ENCODE measurements at regions not wholly inside any gene's neighbourhood (a gene's known extent, or its start where the extent isn't known, plus 50 kb on each side); places are given as distances from the start of the nearest gene placed in this dataset.
"Not testable (repeated sequence)": the region's sequence is repeated elsewhere in the genome, so short reads cannot be mapped to it uniquely, and the experiment has no call there.

DNA sequence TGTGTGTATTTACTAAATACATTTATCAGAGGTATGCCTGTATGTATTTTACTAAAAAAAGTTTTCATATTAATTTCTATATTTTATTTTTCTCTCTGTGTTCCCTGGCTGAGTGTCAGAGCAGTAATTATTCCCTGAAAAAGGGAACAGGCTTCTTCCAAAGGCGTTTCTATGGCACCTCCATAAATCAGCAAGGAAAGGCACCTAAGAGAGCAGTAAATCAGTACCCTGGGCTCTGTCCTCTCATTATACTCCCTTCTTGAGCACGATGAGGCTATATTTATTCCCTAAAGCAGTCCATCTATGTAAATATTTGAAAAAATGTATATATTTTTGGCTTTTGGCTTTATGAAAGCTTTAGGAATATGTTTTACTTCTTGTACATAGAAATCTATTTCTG is 806.3 kb downstream of the PRIM2 start:
- H3K4me1 ChIP-seq (ENCODE audit: control insufficient read depth in 2 of 2, insufficient read depth in 2 of 2, low read length in 1 of 2); H3K36me3 ChIP-seq (ENCODE audit: control insufficient read depth in 2 of 2, insufficient read depth in 2 of 2, low read length in 1 of 2); H3K4me3 ChIP-seq (ENCODE audit: low read depth in 1 of 2, low read length in 2 of 2); H3K27me3 ChIP-seq (ENCODE audit: control insufficient read depth in 1 of 2, insufficient read depth in 2 of 2, low read length in 2 of 2); H3K27ac ChIP-seq (ENCODE audit: low read depth in 2 of 2, low read length in 1 of 2); H3K9me3 ChIP-seq (ENCODE audit: control insufficient read depth in 2 of 2, insufficient read depth in 1 of 2, low read depth in 1 of 2, low read length in 1 of 2): not testable (repeated sequence)
- WGBS, 2 donors = 20 to 38% methylated on average over 2 of the region's 2 CpGs

DNA sequence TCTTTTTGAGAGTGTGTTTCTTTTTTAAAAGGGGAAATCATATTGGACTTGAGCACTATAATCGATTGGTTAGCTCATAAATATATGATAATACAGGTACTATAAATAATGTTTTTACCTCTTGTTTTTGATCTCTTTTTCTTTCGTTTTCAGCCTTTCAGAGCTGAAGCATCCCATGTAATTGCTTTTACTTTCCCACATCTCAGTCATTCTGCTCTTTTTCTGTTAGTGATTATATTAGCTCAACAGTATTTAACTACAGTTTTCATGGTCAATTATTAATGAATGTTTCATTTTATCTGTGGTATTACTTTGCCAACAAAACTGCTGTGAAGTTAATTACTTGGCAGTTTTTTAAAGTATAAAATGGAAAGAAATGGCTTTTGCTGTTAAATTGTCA is 811.1 kb downstream of the PRIM2 start:
- not testable (repeated sequence) for H3K27me3 ChIP-seq (ENCODE audit: control insufficient read depth in 1 of 2, insufficient read depth in 2 of 2, low read length in 2 of 2); H3K4me3 ChIP-seq (ENCODE audit: low read depth in 1 of 2, low read length in 2 of 2); H3K27ac ChIP-seq (ENCODE audit: low read depth in 2 of 2, low read length in 1 of 2); H3K36me3 ChIP-seq (ENCODE audit: control insufficient read depth in 2 of 2, insufficient read depth in 2 of 2, low read length in 1 of 2); H3K4me1 ChIP-seq (ENCODE audit: control insufficient read depth in 2 of 2, insufficient read depth in 2 of 2, low read length in 1 of 2); H3K9me3 ChIP-seq (ENCODE audit: control insufficient read depth in 2 of 2, insufficient read depth in 1 of 2, low read depth in 1 of 2, low read length in 1 of 2)
- WGBS, 2 donors = 59 to 65% methylated on average over 2 of the region's 2 CpGs

DNA sequence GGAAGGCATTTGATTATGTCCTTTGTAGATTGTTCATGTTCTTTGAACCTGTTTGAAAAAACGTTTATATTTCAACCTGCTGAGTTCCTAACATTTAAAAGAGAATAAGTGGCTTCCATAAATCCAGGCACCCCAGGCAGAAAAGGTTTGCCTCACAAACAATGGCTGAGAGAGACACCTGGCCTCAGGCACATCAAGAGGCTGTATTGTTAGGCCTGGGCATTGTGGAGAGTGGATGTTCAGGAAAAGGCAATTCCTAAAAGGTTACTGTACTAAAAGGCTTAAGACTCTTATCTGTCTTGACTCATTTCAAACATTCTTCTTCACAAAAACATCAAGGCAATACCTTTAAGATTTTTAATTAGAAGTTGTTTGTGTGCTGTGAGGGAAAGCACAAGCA is 811.7 kb downstream of the PRIM2 start:
- H3K4me1 ChIP-seq (ENCODE audit: control insufficient read depth in 2 of 2, insufficient read depth in 2 of 2, low read length in 1 of 2); H3K27me3 ChIP-seq (ENCODE audit: control insufficient read depth in 1 of 2, insufficient read depth in 2 of 2, low read length in 2 of 2); H3K9me3 ChIP-seq (ENCODE audit: control insufficient read depth in 2 of 2, insufficient read depth in 1 of 2, low read depth in 1 of 2, low read length in 1 of 2); H3K36me3 ChIP-seq (ENCODE audit: control insufficient read depth in 2 of 2, insufficient read depth in 2 of 2, low read length in 1 of 2); H3K27ac ChIP-seq (ENCODE audit: low read depth in 2 of 2, low read length in 1 of 2); H3K4me3 ChIP-seq (ENCODE audit: low read depth in 1 of 2, low read length in 2 of 2): not testable (repeated sequence)
- WGBS, 2 donors = 2 to 3% methylated on average over 1 of the region's 1 CpG

DNA sequence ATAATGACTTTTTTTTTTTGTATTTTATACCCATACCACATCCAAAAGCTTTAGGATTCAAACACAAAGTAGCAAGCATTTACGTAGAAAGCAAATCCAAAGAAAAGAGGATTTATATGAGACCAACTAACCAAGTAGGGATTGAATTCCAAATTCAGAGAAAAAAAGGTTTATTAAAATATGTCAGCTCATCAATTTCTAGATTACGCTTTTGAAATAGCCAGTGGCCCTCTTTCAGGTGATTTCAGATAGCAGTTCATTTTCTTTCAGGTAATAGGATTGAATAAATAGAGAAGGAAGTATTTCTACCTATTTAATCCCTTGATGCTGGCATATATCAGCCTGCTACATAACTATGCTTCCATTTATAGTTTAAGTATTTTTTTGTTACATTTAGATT is 822.3 kb downstream of the PRIM2 start:
- not testable (repeated sequence) for H3K4me3 ChIP-seq (ENCODE audit: low read depth in 1 of 2, low read length in 2 of 2); H3K4me1 ChIP-seq (ENCODE audit: control insufficient read depth in 2 of 2, insufficient read depth in 2 of 2, low read length in 1 of 2); H3K9me3 ChIP-seq (ENCODE audit: control insufficient read depth in 2 of 2, insufficient read depth in 1 of 2, low read depth in 1 of 2, low read length in 1 of 2); H3K36me3 ChIP-seq (ENCODE audit: control insufficient read depth in 2 of 2, insufficient read depth in 2 of 2, low read length in 1 of 2); H3K27ac ChIP-seq (ENCODE audit: low read depth in 2 of 2, low read length in 1 of 2); H3K27me3 ChIP-seq (ENCODE audit: control insufficient read depth in 1 of 2, insufficient read depth in 2 of 2, low read length in 2 of 2)
- 78 to 83% methylated on average over 2 of the region's 2 CpGs for WGBS, 2 donors

DNA sequence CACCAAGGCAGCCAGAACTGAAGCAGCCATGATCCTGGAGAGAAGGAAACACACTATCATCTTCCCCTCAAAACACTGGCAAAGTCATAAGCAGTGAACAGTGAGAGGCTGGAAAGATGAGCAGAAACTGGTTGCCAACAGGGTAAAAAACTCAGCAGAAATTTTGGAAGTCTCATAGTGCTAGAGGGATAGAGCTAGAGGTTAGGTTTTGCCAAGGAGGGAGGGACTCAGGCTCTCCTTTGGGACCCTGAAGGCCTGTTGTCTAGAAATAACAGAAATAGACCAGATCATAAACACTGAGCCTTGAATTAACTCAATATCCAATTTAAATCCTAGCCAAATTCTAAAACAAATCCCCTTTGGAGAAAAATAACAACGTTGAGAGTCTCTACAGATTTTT is 853.6 kb downstream of the PRIM2 start:
- H3K4me1 ChIP-seq (ENCODE audit: control insufficient read depth in 2 of 2, insufficient read depth in 2 of 2, low read length in 1 of 2); H3K27me3 ChIP-seq (ENCODE audit: control insufficient read depth in 1 of 2, insufficient read depth in 2 of 2, low read length in 2 of 2); H3K36me3 ChIP-seq (ENCODE audit: control insufficient read depth in 2 of 2, insufficient read depth in 2 of 2, low read length in 1 of 2); H3K27ac ChIP-seq (ENCODE audit: low read depth in 2 of 2, low read length in 1 of 2); H3K9me3 ChIP-seq (ENCODE audit: control insufficient read depth in 2 of 2, insufficient read depth in 1 of 2, low read depth in 1 of 2, low read length in 1 of 2); H3K4me3 ChIP-seq (ENCODE audit: low read depth in 1 of 2, low read length in 2 of 2): not testable (repeated sequence)
- WGBS, 2 donors = 52 to 59% methylated on average over 1 of the region's 1 CpG

DNA sequence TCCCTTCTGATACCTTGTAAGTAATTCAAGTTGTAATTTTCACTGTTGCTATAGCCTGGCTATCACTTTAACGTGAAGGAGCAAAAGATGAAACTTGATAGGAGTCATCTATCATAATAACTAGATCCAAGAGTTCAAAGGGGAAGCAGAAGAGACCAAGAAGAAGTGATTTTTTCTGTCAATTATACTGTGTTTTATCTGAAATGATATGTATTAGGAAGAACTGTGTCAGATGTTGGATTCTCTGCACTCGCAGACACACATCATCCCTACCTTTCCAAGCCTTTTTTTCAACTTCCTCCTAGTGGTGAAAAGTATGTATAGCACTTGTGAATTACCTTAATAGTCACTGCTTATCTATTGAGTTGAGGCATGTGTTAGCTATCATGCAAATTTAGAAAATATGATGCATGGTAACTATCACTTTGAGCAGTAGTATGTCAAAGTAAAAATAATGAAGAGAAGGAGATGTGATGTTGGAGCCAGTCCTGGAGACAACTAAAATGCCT is 864.2 kb downstream of the PRIM2 start:
- H3K36me3 ChIP-seq (ENCODE audit: control insufficient read depth in 2 of 2, insufficient read depth in 2 of 2, low read length in 1 of 2); H3K27ac ChIP-seq (ENCODE audit: low read depth in 2 of 2, low read length in 1 of 2); H3K4me1 ChIP-seq (ENCODE audit: control insufficient read depth in 2 of 2, insufficient read depth in 2 of 2, low read length in 1 of 2); H3K4me3 ChIP-seq (ENCODE audit: low read depth in 1 of 2, low read length in 2 of 2); H3K9me3 ChIP-seq (ENCODE audit: control insufficient read depth in 2 of 2, insufficient read depth in 1 of 2, low read depth in 1 of 2, low read length in 1 of 2); H3K27me3 ChIP-seq (ENCODE audit: control insufficient read depth in 1 of 2, insufficient read depth in 2 of 2, low read length in 2 of 2): not testable (repeated sequence)
- WGBS, 2 donors = 46 to 66% methylated on average over 2 of the region's 2 CpGs

DNA sequence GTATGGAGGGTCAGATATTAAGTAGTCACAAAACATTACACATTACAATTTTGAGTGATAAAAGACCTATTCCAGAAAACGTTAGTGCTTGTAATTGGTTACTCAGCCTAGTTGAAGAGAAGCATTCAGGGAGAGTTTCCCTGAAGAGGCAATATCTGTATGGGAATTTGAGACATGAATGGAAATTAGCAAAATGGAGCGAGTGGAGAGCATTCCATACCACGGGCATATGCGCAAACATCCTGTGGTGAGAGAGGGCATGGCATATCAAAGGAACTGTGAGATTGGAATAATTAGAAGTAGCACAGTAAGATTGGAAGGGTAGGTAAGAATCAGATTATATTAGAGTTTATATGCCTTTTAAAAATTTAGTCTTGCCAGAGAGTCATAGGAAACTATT is 867.9 kb downstream of the PRIM2 start:
- not testable (repeated sequence) for H3K27ac ChIP-seq (ENCODE audit: low read depth in 2 of 2, low read length in 1 of 2); H3K36me3 ChIP-seq (ENCODE audit: control insufficient read depth in 2 of 2, insufficient read depth in 2 of 2, low read length in 1 of 2); H3K4me3 ChIP-seq (ENCODE audit: low read depth in 1 of 2, low read length in 2 of 2); H3K4me1 ChIP-seq (ENCODE audit: control insufficient read depth in 2 of 2, insufficient read depth in 2 of 2, low read length in 1 of 2); H3K27me3 ChIP-seq (ENCODE audit: control insufficient read depth in 1 of 2, insufficient read depth in 2 of 2, low read length in 2 of 2); H3K9me3 ChIP-seq (ENCODE audit: control insufficient read depth in 2 of 2, insufficient read depth in 1 of 2, low read depth in 1 of 2, low read length in 1 of 2)
- 88 to 90% methylated on average over 3 to 4 of the region's 4 CpGs for WGBS, 2 donors

DNA sequence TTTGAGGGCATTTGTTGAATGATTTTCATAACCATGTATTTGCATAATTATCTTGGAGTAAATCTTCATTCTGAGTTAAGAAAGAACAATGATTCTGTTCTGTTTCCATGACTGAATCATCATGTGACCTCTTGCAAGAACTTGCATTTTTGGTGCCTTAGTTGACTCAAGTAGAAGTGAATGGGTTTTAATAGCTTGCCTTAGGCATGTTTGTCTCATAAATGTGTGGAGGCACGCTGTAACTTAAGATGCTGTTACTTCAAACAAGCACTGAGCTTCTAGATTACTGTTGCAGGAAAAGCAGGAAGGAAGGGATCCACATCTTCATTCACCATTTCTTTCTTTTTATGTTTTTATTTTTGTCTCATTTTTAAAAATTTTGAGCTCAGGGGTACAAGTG is 875.8 kb downstream of the PRIM2 start:
- 21 to 46% methylated on average over 1 of the region's 1 CpG for WGBS, 2 donors

DNA sequence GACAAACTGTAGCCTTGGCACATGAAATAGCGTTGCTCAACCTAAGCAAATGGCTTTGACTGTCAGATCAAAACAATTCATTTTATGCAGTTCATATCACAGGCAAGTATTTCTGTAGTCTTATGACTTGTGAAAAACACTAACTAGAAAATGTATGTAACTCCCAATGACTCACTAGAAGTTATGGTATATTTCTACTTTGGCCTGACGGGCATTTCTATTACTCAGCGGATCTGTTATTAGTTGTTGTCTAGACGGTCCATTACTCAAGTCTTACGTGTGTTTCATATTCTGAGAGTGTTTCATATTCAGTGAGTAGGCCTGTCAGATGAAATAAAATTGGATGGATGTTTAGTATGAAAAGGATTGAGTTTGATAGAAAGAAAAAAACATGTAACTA is 880.9 kb downstream of the PRIM2 start:
- Histone ChIP-seq H3K36me3 (ENCODE audit: control insufficient read depth in 2 of 2, insufficient read depth in 2 of 2, low read length in 1 of 2) (no peaks in the 10 kb centered on the region), H3K4me1 (ENCODE audit: control insufficient read depth in 2 of 2, insufficient read depth in 2 of 2, low read length in 1 of 2) (no peaks in the 10 kb centered on the region), H3K4me3 (ENCODE audit: low read depth in 1 of 2, low read length in 2 of 2) (no peak overlapping the region), H3K27ac (ENCODE audit: low read depth in 2 of 2, low read length in 1 of 2) (no peak overlapping the region), H3K27me3 (ENCODE audit: control insufficient read depth in 1 of 2, insufficient read depth in 2 of 2, low read length in 2 of 2) (no peaks in the 10 kb centered on the region), H3K9me3 (ENCODE audit: control insufficient read depth in 2 of 2, insufficient read depth in 1 of 2, low read depth in 1 of 2, low read length in 1 of 2) (no peaks in the 10 kb centered on the region)
- WGBS, 2 donors = 76 to 77% methylated on average over 5 of the region's 5 CpGs

More for the DNA sequence above, 875.8 kb downstream of the PRIM2 start:
- not testable (repeated sequence) for H3K27me3 ChIP-seq (ENCODE audit: control insufficient read depth in 1 of 2, insufficient read depth in 2 of 2, low read length in 2 of 2); H3K36me3 ChIP-seq (ENCODE audit: control insufficient read depth in 2 of 2, insufficient read depth in 2 of 2, low read length in 1 of 2); H3K4me3 ChIP-seq (ENCODE audit: low read depth in 1 of 2, low read length in 2 of 2); H3K27ac ChIP-seq (ENCODE audit: low read depth in 2 of 2, low read length in 1 of 2); H3K9me3 ChIP-seq (ENCODE audit: control insufficient read depth in 2 of 2, insufficient read depth in 1 of 2, low read depth in 1 of 2, low read length in 1 of 2); H3K4me1 ChIP-seq (ENCODE audit: control insufficient read depth in 2 of 2, insufficient read depth in 2 of 2, low read length in 1 of 2)

DNA sequence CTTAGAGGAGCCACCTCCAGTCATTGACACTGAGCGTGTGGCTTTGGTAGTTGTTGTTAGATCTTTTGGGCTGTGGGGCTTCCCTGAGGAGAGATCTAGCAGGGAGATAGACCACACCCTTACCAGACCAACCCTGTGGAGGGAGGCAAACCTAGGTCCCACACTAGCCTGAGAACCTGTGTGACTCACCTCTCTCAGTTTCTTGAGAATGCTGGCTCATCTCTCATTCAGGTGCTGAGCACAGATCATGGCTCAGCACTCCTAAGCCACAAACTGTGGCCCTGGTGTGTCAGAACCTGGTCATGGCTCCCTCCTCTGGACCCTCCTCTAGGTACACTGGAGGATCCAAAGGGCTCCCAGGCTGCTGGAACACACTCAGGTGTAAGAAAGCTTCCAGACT is 919.7 kb downstream of the PRIM2 start:
- not testable (repeated sequence) for H3K9me3 ChIP-seq (ENCODE audit: control insufficient read depth in 2 of 2, insufficient read depth in 1 of 2, low read depth in 1 of 2, low read length in 1 of 2); H3K36me3 ChIP-seq (ENCODE audit: control insufficient read depth in 2 of 2, insufficient read depth in 2 of 2, low read length in 1 of 2); H3K27ac ChIP-seq (ENCODE audit: low read depth in 2 of 2, low read length in 1 of 2); H3K4me1 ChIP-seq (ENCODE audit: control insufficient read depth in 2 of 2, insufficient read depth in 2 of 2, low read length in 1 of 2); H3K27me3 ChIP-seq (ENCODE audit: control insufficient read depth in 1 of 2, insufficient read depth in 2 of 2, low read length in 2 of 2); H3K4me3 ChIP-seq (ENCODE audit: low read depth in 1 of 2, low read length in 2 of 2)
- 89 to 92% methylated on average over 1 of the region's 1 CpG for WGBS, 2 donors
